KMS-11 (cell line): ENCODE measurements at regions not wholly inside any gene's neighbourhood (a gene's known extent, or its start where the extent isn't known, plus 50 kb on each side); places are given as distances from the start of the nearest gene placed in this dataset.

ENCODE experiments used
- H2AFZ ChIP-seq: fragments of 200-600 bp; sonication (generic); 2 replicates; pipeline ENCODE4 v1.6.1; 2016; ENCODE audit warnings: antibody characterized with exemption, mixed run types, low read depth
- H3K27ac ChIP-seq: fragments of 200-600 bp; sonication (generic); 2 replicates; pipeline ENCODE4 v1.6.1; 2016; ENCODE audit warnings: mild to moderate bottlenecking, mixed run types
- H3K27me3 ChIP-seq: fragments of 200-600 bp; sonication (generic); 2 replicates; pipeline ENCODE4 v1.6.1; 2017; ENCODE audit warnings: mild to moderate bottlenecking, low read depth, mixed run types, moderate library complexity; ENCODE audit not compliant: insufficient read depth
- H3K36me3 ChIP-seq: fragments of 200-600 bp; sonication (generic); 2 replicates; pipeline ENCODE4 v1.6.1; 2017; ENCODE audit warnings: mild to moderate bottlenecking, mixed run types; ENCODE audit not compliant: insufficient read depth
- H3K4me1 ChIP-seq: fragments of 200-600 bp; sonication (generic); 2 replicates; pipeline ENCODE4 v1.6.1; 2016; ENCODE audit warnings: mild to moderate bottlenecking, low read depth, mixed run types; ENCODE audit not compliant: poor library complexity, severe bottlenecking
- H3K4me2 ChIP-seq: fragments of 200-600 bp; sonication (generic); 2 replicates; pipeline ENCODE4 v1.7.0; 2016; ENCODE audit warnings: mild to moderate bottlenecking, mixed run types
- H3K4me3 ChIP-seq: fragments of 200-600 bp; sonication (generic); IDR thresholded peaks from 2 replicates; pipeline ENCODE4 v1.6.1; 2017; ENCODE audit warnings: low read depth, low read length, mixed read lengths; ENCODE audit not compliant: insufficient read depth
- H3K79me2 ChIP-seq: fragments of 200-600 bp; sonication (generic); 2 replicates; pipeline ENCODE4 v1.6.1; 2016; ENCODE audit warnings: low read depth, mixed run types; ENCODE audit not compliant: insufficient read depth
- H3K9ac ChIP-seq: fragments of 200-600 bp; sonication (generic); 2 replicates; pipeline ENCODE4 v1.6.1; 2016; ENCODE audit warnings: mild to moderate bottlenecking, mixed run types
- H4K20me1 ChIP-seq: fragments of 200-600 bp; sonication (generic); 2 replicates; pipeline ENCODE4 v1.6.1; 2016; ENCODE audit warnings: mild to moderate bottlenecking, mixed run types; ENCODE audit not compliant: insufficient read depth
- CTCF ChIP-seq: fragments of 200-600 bp; sonication (generic); conservative IDR thresholded peaks from 2 replicates; pipeline ENCODE4 v1.6.1; 2017; ENCODE audit warnings: low read depth, mild to moderate bottlenecking, antibody characterized with exemption, low read length, moderate library complexity, mixed read lengths

- Histone ChIP-seq H3K36me3 (no peaks in the 10 kb centered on the region), H3K27ac (no peak overlapping the region), H3K4me3 (no peak overlapping the region), H3K79me2 (no peaks in the 10 kb centered on the region), H4K20me1 (no peaks in the 10 kb centered on the region), H3K4me2 (no peak overlapping the region), H3K27me3 (no peaks in the 10 kb centered on the region), H3K9ac (no peak overlapping the region), H2AFZ (no peak overlapping the region), H3K4me1 (no peaks in the 10 kb centered on the region)
- TF ChIP-seq CTCF = no peak
These were observed 275.6 kb upstream of the NOVA1 start for GRCh38 chr14:26873362-26873960.

DNA sequence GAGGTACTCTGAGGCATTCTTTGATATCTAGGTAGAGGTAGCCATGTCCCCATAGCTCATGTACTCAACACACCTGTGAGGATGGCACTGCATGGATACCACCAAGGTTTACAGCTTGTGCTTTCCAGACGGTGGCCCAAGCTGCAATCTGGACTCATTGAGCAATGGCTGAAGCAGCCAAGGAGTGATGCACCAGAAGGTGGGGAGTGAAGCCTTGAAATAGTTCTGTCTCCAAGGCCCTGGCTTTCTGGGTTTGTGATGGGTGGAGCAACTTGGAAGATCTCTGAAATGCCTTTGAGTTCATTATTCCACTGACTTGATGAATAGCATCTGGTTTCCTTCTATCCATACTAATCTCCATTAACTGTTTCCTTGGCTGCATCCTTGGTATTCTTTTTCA, 290.0 kb upstream of the NOVA1 start:
- no peaks in the 10 kb centered on the region for H3K79me2 ChIP-seq
- H3K9ac ChIP-seq = no peak overlapping the region
- no peak overlapping the region for H2AFZ ChIP-seq
- H3K4me3 ChIP-seq = no peak overlapping the region
- H3K27me3 ChIP-seq = no peaks in the 10 kb centered on the region
- no peaks in the 10 kb centered on the region for H3K4me1 ChIP-seq
- no peak overlapping the region for H3K27ac ChIP-seq
- no peaks in the 10 kb centered on the region for H4K20me1 ChIP-seq
- no peaks in the 10 kb centered on the region for H3K36me3 ChIP-seq
- H3K4me2 ChIP-seq = no peak overlapping the region
- TF ChIP-seq CTCF = no peak

GRCh38 chr14:26888592-26888991, 290.8 kb upstream of the NOVA1 start:
- Histone ChIP-seq H2AFZ (no peak overlapping the region), H3K36me3 (no peaks in the 10 kb centered on the region), H3K4me3 (no peak overlapping the region), H3K79me2 (no peaks in the 10 kb centered on the region), H3K9ac (no peak overlapping the region), H3K27me3 (no peaks in the 10 kb centered on the region), H3K27ac (no peak overlapping the region), H3K4me2 (no peak overlapping the region), H4K20me1 (no peaks in the 10 kb centered on the region), H3K4me1 (no peaks in the 10 kb centered on the region)
- no peak for TF ChIP-seq CTCF

DNA sequence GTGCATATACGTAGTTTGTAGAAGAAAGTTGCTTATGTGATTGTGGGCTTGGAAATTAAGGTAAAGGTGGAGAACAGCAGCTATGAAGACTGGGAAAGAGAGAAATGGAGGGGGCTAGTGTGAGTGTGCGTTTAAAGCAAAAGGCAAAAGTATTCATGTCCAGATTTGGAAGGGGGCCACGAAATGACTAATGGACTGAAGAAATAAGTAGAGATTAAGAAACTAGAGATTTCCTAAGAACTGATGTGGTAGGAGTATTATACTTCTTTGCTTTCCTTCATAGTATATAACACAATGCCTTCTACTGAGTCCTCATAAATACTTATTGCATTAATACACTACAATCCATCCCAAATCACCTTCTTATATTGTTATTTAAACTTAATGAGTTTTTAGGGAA, 298.6 kb upstream of the NOVA1 start:
- no peaks in the 10 kb centered on the region for H3K36me3 ChIP-seq
- no peak overlapping the region for H2AFZ ChIP-seq
- H3K4me1 ChIP-seq = no peaks in the 10 kb centered on the region
- no peak overlapping the region for H3K4me3 ChIP-seq
- H3K9ac ChIP-seq = no peak overlapping the region
- no peak for TF ChIP-seq CTCF
- no peak overlapping the region for H3K4me2 ChIP-seq
- H3K79me2 ChIP-seq = no peaks in the 10 kb centered on the region
- no peaks in the 10 kb centered on the region for H3K27me3 ChIP-seq
- no peaks in the 10 kb centered on the region for H4K20me1 ChIP-seq
- H3K27ac ChIP-seq = no peak overlapping the region
